ENCODE measurements at regions not wholly inside any gene's neighbourhood (a gene's known extent, or its start where the extent isn't known, plus 50 kb on each side); places are given as distances from the start of the nearest gene placed in this dataset.

GRCh38 chr7:114854369-114854768, 67.5 kb upstream of the MDFIC start:
- no peak overlapping the region for H2AFZ ChIP-seq (ENCODE audit: control insufficient read depth, low read depth, low read length)
- in situ Hi-C loops (cut with MboI) (no loop called here), intact Hi-C loops (cut with micrococcal nuclease; ENCODE audit: unreplicated experiment) (no loop called here)
- BruUV-seq (replicated peaks), result no TSS peak
- TF ChIP-seq ZBTB11 (CRISPR knock-in tag; IDR thresholded peaks at IDR 0.05) (no peak), CHD4 (IDR thresholded peaks at IDR 0.05) (no peak), POLR2AphosphoS2 (IDR thresholded peaks at IDR 0.05; ENCODE audit: low read depth, low read length) (no peak), CBX5 (IDR thresholded peaks at IDR 0.05; ENCODE audit: low read depth) (no peak), RCOR1 (conservative IDR thresholded peaks at IDR 0.05; ENCODE audit: low read depth, low read length) (no peak), TCF7 (IDR thresholded peaks at IDR 0.05; ENCODE audit: borderline replicate concordance) (no peak), E2F4 (IDR thresholded peaks at IDR 0.05; ENCODE audit: low read depth, low read length) (no peak), KLF5 (IDR thresholded peaks at IDR 0.05; ENCODE audit: partially characterized antibody) (no peak), NFYA (IDR thresholded peaks at IDR 0.05; ENCODE audit: borderline replicate concordance, low read depth, low read length) (no peak), YY1 (IDR thresholded peaks at IDR 0.05; ENCODE audit: low read depth, low read length) (no peak), RBBP5 (conservative IDR thresholded peaks at IDR 0.05) (no peak), RAD51 (IDR thresholded peaks at IDR 0.05) (no peak)
- ChIA-PET POLR2A (interaction anchor here (1.1 kb wide), 1 partner anchor 13 kb away, joined by 3 read pairs; no protein-coding TSS in a partner anchor), CTCF (interaction anchor here (1.3 to 2.9 kb wide), 3 partner anchors 11 to 14 kb away, joined by 3 to 12 read pairs (median 5); no protein-coding TSS in a partner anchor), RAD21 (ENCODE audit: unreplicated experiment) (interaction anchor here (0.9 to 1.4 kb wide), 2 partner anchors 9 to 606 kb away, joined by 3 to 4 read pairs; no protein-coding TSS in a partner anchor), SMC1A (ENCODE audit: uncharacterized antibody, unreplicated experiment) (interaction anchor here (0.7 to 3.1 kb wide), 7 partner anchors 10 to 143 kb away, joined by 3 to 9 read pairs (median 3); no protein-coding TSS in a partner anchor)
- H3K9me3 ChIP-seq (replicated peaks; ENCODE audit: control insufficient read depth, insufficient read depth, low read length), result no peaks in the 10 kb centered on the region; the same call in 2 of the 3 replicates
- no peak for FAIRE-seq
- WGBS (ENCODE audit: insufficient coverage, insufficient replicate concordance, low lambda C conversion rate, missing lambda C conversion rate), result 75% methylated on average over 2 of the region's 2 CpGs
- H4K20me1 ChIP-seq (ENCODE audit: control insufficient read depth, insufficient read depth), result no peaks in the 10 kb centered on the region
- H3K9ac ChIP-seq (ENCODE audit: control insufficient read depth, insufficient read depth, low read length), result no peak overlapping the region
- no peaks in the 10 kb centered on the region for H3K79me2 ChIP-seq (ENCODE audit: control insufficient read depth, insufficient read depth, low read length)
- H3K36me3 ChIP-seq (ENCODE audit: control insufficient read depth in 2 of 2, insufficient read depth in 2 of 2, low read length in 1 of 2), result no peaks in the 10 kb centered on the region
- ATAC-seq, result no peak
- no peak overlapping the region for H3K27ac ChIP-seq (ENCODE audit: control insufficient read depth, insufficient read depth)
- no peak overlapping the region for H3K4me2 ChIP-seq (ENCODE audit: control insufficient read depth, insufficient read depth)
- no peak for DNase-seq (ENCODE audit: low read depth, low spot score)
- H3K4me3 ChIP-seq, result no peak overlapping the region
- H3K4me1 ChIP-seq (ENCODE audit: control insufficient read depth, insufficient read depth, low read length), result no peaks in the 10 kb centered on the region
- no peaks in the 10 kb centered on the region for H3K27me3 ChIP-seq (replicated peaks in 1 of 2; ENCODE audit: control insufficient read depth in 2 of 2, insufficient read depth in 2 of 2, low read length in 1 of 2)

Data from GM12878 (cell line).